GM12872 (cell line): ENCODE measurements at regions not wholly inside any gene's neighbourhood (a gene's known extent, or its start where the extent isn't known, plus 50 kb on each side); places are given as distances from the start of the nearest gene placed in this dataset.

Source experiments
- CTCF ChIP-seq: IDR thresholded peaks from 3 replicates; pipeline ENCODE4 v1.5.1; 2011; ENCODE audit warnings: low read depth, mild to moderate bottlenecking, low read length, moderate library complexity; ENCODE audit not compliant: insufficient read depth

- no peak for TF ChIP-seq CTCF
Observed at GRCh38 chr14:105745433-105746123, 219.2 kb downstream of the TMEM121 start.

- no peak for TF ChIP-seq CTCF
Observed at GRCh38 chr14:105746124-105746514, 219.7 kb downstream of the TMEM121 start.

- no peak for TF ChIP-seq CTCF
Observed at GRCh38 chr14:105748204-105748578, 221.8 kb downstream of the TMEM121 start.

GRCh38 chr14:105760691-105761344 lies 234.4 kb downstream of the TMEM121 start:
- TF ChIP-seq CTCF: no peak

GRCh38 chr14:105761842-105762241 lies 235.5 kb downstream of the TMEM121 start:
- TF ChIP-seq CTCF: no peak

GRCh38 chr14:105765893-105766614 lies 239.7 kb downstream of the TMEM121 start:
- TF ChIP-seq CTCF: no peak

- TF ChIP-seq CTCF: no peak
Observed at GRCh38 chr14:105767315-105767714, 240.9 kb downstream of the TMEM121 start.
